Tibial nerve (tissue), 4 donors: ENCODE measurements at regions not wholly inside any gene's neighbourhood (a gene's known extent, or its start where the extent isn't known, plus 50 kb on each side); places are given as distances from the start of the nearest gene placed in this dataset.

Source experiments
- EP300 ChIP-seq, 2 donors: sonication (generic); formaldehyde crosslinking; IDR thresholded peaks; one replicate each; pipeline ENCODE4 v1.6.1; 2017; ENCODE audit warnings: antibody characterized with exemption in 2 of 2, mild to moderate bottlenecking in 1 of 2
- POLR2A ChIP-seq, 2 donors: fragments of 450-650 bp; IDR thresholded peaks; one replicate each; pipeline ENCODE4 v1.6.1; 2017; ENCODE audit warnings: antibody characterized with exemption in 2 of 2, mild to moderate bottlenecking in 2 of 2, moderate library complexity in 2 of 2
- TF ChIP-seq, protein P1 (sequence below), 5 experiments: fragments of 200-600 bp in 3 of 5; fragments of 450-650 bp in 2 of 5; sonication (generic) in 3 of 5; IDR thresholded peaks; one replicate each; pipeline ENCODE4 v1.5.1; 2016 to 2019; ENCODE audit warnings: antibody characterized with exemption in 5 of 5, mild to moderate bottlenecking in 3 of 5, moderate library complexity in 2 of 5

DNA sequence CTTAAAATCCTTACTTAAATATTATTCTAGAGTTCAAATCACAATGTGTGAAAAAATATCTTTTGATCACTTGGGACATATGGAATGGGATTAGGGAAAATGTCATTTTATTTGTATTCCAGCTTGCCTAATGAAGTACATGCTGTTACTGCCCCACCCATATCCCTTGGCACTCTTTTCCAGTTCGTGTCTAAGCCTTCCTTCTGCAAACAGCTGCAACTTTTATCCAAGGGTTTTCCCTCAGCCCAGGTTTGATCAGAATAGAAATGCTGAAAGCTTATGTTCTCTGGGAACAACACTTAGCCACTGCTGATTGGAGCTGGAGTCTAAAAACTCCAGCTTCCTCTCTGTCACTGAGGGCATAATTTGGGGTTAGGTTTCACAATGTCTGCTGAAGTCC is 214.1 kb upstream of the FAM3C start:
- TF ChIP-seq, protein P1, sequence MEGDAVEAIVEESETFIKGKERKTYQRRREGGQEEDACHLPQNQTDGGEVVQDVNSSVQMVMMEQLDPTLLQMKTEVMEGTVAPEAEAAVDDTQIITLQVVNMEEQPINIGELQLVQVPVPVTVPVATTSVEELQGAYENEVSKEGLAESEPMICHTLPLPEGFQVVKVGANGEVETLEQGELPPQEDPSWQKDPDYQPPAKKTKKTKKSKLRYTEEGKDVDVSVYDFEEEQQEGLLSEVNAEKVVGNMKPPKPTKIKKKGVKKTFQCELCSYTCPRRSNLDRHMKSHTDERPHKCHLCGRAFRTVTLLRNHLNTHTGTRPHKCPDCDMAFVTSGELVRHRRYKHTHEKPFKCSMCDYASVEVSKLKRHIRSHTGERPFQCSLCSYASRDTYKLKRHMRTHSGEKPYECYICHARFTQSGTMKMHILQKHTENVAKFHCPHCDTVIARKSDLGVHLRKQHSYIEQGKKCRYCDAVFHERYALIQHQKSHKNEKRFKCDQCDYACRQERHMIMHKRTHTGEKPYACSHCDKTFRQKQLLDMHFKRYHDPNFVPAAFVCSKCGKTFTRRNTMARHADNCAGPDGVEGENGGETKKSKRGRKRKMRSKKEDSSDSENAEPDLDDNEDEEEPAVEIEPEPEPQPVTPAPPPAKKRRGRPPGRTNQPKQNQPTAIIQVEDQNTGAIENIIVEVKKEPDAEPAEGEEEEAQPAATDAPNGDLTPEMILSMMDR (IDR thresholded peaks at IDR 0.05) = no peak
- TF ChIP-seq POLR2A (IDR thresholded peaks at IDR 0.05) = no peak
- no peak for TF ChIP-seq EP300 (IDR thresholded peaks at IDR 0.05)
